ENCODE measurements at regions not wholly inside any gene's neighbourhood (a gene's known extent, or its start where the extent isn't known, plus 50 kb on each side); places are given as distances from the start of the nearest gene placed in this dataset.

DNA sequence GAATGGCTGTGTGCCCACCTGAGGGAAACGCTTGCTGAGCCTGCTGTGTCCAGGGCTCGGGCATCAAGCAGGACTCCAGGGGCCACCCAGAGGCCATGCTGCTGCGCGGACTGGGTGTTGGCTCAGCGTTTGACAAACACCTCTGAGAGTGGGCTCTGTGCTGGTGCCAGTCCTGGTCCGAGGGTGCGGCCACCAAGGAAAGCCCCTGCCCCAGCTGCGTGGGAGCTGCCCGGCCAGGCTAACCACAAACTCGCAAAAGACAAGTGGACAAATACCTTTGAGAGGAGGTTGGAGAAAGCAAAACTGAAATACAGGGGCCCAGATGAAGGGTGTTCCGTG, 65.6 kb upstream of the TTC34 start:
- TF ChIP-seq, protein P1, sequence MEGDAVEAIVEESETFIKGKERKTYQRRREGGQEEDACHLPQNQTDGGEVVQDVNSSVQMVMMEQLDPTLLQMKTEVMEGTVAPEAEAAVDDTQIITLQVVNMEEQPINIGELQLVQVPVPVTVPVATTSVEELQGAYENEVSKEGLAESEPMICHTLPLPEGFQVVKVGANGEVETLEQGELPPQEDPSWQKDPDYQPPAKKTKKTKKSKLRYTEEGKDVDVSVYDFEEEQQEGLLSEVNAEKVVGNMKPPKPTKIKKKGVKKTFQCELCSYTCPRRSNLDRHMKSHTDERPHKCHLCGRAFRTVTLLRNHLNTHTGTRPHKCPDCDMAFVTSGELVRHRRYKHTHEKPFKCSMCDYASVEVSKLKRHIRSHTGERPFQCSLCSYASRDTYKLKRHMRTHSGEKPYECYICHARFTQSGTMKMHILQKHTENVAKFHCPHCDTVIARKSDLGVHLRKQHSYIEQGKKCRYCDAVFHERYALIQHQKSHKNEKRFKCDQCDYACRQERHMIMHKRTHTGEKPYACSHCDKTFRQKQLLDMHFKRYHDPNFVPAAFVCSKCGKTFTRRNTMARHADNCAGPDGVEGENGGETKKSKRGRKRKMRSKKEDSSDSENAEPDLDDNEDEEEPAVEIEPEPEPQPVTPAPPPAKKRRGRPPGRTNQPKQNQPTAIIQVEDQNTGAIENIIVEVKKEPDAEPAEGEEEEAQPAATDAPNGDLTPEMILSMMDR (IDR thresholded peaks at IDR 0.05): no peak
- no peak for TF ChIP-seq POLR2A (IDR thresholded peaks at IDR 0.05)

Data from adrenal gland (tissue), 5 donors.